Cerebellar cortex (tissue), 1 donor: ENCODE measurements at regions not wholly inside any gene's neighbourhood (a gene's known extent, or its start where the extent isn't known, plus 50 kb on each side); places are given as distances from the start of the nearest gene placed in this dataset.
"Not testable (repeated sequence)": the region's sequence is repeated elsewhere in the genome, so short reads cannot be mapped to it uniquely, and the experiment has no call there.

Experiments used
- DNase-seq: peaks from one replicate; pipeline ENCODE4 v3.0.0-alpha.2; 2015; ENCODE audit warnings: low spot score

- DNase-seq = no peak
Measured at GRCh38 chr14:25436288-25436875, 386.4 kb upstream of the STXBP6 start.

GRCh38 chr14:25431211-25432076, 381.5 kb upstream of the STXBP6 start:
- no peak for DNase-seq

- DNase-seq = no peak
Measured at GRCh38 chr14:25430808-25431207, 380.9 kb upstream of the STXBP6 start.

- DNase-seq = no peak
Measured at GRCh38 chr14:25412998-25413397, 363.1 kb upstream of the STXBP6 start.

- DNase-seq = peak; percentile 15
Measured at GRCh38 chr14:25411781-25412757, 362.1 kb upstream of the STXBP6 start.

GRCh38 chr14:25406818-25407217, 356.9 kb upstream of the STXBP6 start:
- peak; percentile 11 for DNase-seq

- DNase-seq = peak; percentile 19
Measured at GRCh38 chr14:25400607-25401206, 350.8 kb upstream of the STXBP6 start.

- DNase-seq = no peak
Measured at GRCh38 chr14:25396128-25396527, 346.2 kb upstream of the STXBP6 start.

- DNase-seq = no peak
Measured at GRCh38 chr14:25394791-25395391, 344.9 kb upstream of the STXBP6 start.

- no peak for DNase-seq
Measured at GRCh38 chr14:25394356-25394755, 344.4 kb upstream of the STXBP6 start.

GRCh38 chr14:25389948-25390347, 340.0 kb upstream of the STXBP6 start:
- no peak for DNase-seq

- no peak for DNase-seq
Measured at GRCh38 chr14:25381498-25381897, 331.6 kb upstream of the STXBP6 start.

GRCh38 chr14:25375639-25376038, 325.7 kb upstream of the STXBP6 start:
- no peak for DNase-seq

GRCh38 chr14:25371068-25371467, 321.1 kb upstream of the STXBP6 start:
- DNase-seq = no peak

- DNase-seq = not testable (repeated sequence)
Measured at GRCh38 chr14:25370057-25370456, 320.1 kb upstream of the STXBP6 start.

GRCh38 chr14:25358330-25358729, 308.4 kb upstream of the STXBP6 start:
- DNase-seq = no peak

- DNase-seq = no peak
Measured at GRCh38 chr14:25351269-25351668, 301.3 kb upstream of the STXBP6 start.

- no peak for DNase-seq
Measured at GRCh38 chr14:25350802-25351201, 300.9 kb upstream of the STXBP6 start.

GRCh38 chr14:25350021-25350420, 300.1 kb upstream of the STXBP6 start:
- no peak for DNase-seq

GRCh38 chr14:25349269-25349668, 299.3 kb upstream of the STXBP6 start:
- no peak for DNase-seq

GRCh38 chr14:25340882-25341281, 290.9 kb upstream of the STXBP6 start:
- DNase-seq = no peak

- DNase-seq = no peak
Measured at GRCh38 chr14:25322784-25323183, 272.8 kb upstream of the STXBP6 start.
